NCI-H510A treated with DMSO at 0.1 percent for 48 hours (cell line): ENCODE measurements at regions not wholly inside any gene's neighbourhood (a gene's known extent, or its start where the extent isn't known, plus 50 kb on each side); places are given as distances from the start of the nearest gene placed in this dataset.
"Not testable (repeated sequence)": the region's sequence is repeated elsewhere in the genome, so short reads cannot be mapped to it uniquely, and the experiment has no call there.

Experiments used
- DNase-seq: peaks from one replicate; lab custom pipeline; 2025; lab: John Stamatoyannopoulos, UW

DNA sequence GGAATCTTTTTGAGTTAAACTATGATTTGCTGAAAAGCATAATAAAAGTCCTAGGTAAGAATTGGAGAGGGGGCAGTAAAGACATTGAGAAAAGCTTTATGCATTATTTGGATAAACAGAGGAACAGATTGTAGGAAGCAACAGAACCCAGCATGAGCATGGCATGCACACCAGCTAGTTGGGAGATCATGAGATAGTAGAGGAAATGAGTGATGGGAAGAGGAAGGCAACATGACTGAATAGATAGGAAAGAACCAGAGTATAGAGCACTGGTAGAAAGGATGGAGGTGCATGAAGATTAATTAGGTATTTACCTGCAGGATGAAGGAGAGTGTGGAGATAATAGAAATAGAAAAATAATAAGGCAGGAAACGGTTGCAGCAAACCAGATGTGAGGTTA is 248.5 kb upstream of the LMO3 start:
- DNase-seq = no peak

- DNase-seq = no peak
Measured at GRCh38 chr12:16849473-16849872, 243.5 kb upstream of the LMO3 start.

GRCh38 chr12:16844875-16845274 is 238.9 kb upstream of the LMO3 start:
- DNase-seq = no peak

DNA sequence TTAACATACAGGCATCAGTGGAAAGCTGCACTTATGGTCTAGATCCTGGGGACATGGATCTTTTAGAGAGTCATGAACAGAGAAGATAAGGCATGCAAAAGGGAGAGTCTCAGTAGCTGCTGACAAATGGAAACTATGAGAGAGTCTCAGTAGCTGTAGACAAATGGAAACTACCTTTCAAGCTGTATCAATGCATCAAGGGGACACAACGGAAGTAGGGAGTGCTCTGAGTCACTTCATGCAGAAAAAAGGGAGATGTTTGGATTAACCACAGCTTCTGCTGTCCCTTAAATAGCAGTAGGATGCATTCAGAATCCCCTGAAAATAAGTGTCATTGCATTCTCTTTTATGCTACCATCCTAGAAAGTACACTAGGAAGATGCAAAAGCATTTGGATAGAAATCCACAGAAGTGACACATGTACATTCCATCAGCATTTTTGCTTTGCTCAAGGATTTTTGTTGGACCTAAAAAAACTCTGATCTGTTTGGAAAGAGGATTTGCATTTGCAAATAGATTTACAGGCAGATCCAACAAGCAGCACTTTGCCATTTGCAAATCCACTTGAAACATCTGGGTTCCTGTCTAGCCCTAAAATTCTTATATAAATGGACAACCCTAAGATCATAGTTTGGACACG is 227.5 kb upstream of the LMO3 start:
- no peak for DNase-seq

- DNase-seq = peak; percentile 58
Measured at GRCh38 chr12:16828891-16829290, 222.9 kb upstream of the LMO3 start.

DNA sequence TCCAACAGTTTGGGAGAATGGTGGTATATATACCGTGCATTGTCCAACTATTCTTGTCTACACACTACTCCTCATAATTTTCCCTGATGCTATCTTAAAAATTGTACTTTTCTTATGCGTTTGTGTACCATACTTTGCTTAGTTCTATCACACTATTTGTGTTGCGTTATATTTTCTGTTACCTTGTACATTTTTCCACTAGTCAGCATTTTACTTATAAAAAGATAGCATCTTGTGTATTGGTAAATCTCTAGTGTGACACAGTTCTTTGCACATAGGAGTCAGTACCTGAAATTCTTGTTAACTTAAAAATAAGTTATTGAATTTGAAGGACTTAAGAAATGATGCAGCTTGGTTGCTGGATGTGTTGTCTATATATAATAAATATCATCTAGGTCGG is 201.8 kb upstream of the LMO3 start:
- no peak for DNase-seq

GRCh38 chr12:16796168-16796567 is 190.2 kb upstream of the LMO3 start:
- DNase-seq = no peak

- DNase-seq = no peak
Measured at GRCh38 chr12:16789204-16789790, 183.3 kb upstream of the LMO3 start.

DNA sequence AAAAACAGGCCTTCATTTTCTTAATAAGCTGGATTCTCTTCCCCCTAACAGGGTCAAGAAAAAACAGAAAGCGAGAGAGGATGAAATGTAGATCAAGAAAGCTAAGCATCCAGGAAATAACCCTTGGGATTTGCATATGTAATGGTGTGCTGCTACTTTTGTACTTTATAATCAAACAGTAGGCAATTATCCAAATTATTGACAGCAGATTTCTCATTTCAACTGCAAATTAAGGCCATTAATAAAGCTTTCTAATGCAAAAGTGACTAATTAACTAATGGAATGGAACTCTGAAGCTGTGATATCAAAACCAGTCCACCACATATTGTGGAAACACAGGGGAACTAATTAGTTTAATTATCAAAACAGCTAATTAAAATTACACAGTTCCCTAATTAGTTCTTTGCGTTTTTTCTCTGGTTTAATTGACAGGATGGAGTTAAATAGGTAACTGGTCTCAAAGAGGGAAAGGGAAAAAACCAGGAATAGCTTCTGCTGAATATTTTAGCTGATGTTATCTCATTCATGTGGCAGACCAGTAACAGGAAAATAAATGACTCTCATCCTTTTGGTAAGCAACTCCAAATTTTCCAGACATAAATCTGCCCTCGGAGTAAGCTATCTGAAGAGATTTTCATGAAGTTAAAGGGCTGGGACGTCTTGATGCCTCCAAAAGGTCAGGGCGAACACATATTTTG is 182.7 kb upstream of the LMO3 start:
- no peak for DNase-seq

GRCh38 chr12:16785953-16786352 is 180.0 kb upstream of the LMO3 start:
- DNase-seq = no peak

DNA sequence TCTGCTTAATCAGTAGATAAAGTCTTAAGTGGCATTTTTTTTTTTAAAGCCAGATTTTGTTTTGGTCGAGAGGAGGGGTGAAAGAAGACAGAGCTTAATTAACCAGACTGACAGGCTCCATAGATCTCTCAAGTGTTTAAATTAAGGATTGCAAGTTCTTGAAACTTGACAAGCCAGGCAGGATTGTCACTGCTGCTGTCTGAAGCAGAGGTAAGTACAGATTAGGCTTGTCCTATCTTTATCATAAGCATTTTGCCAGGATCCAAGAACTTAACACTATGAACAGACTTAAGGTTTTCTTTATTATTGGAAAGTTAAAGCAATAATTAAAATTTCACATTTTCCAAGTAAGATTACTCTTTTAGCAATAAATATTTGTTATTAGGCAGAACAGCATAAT is 179.6 kb upstream of the LMO3 start:
- DNase-seq = no peak

DNA sequence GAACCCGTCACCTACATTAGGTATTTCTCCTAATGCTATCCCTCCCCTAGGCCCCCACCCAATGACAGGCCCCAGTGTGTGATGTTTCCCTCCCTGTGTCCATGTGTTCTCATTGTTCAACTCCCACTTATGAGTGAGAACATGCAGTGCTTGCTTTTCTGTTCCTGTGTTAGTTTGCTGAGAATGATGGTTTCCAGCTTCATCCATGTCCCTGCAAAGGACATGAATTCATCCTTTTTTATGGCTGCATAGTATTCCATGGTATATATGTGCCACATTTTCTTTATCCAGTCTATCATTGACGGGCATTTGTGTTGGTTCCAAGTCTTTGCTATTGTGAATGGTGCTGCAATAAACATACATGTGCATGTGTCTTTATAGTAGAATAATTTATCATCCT is 163.2 kb upstream of the LMO3 start:
- not testable (repeated sequence) for DNase-seq

DNA sequence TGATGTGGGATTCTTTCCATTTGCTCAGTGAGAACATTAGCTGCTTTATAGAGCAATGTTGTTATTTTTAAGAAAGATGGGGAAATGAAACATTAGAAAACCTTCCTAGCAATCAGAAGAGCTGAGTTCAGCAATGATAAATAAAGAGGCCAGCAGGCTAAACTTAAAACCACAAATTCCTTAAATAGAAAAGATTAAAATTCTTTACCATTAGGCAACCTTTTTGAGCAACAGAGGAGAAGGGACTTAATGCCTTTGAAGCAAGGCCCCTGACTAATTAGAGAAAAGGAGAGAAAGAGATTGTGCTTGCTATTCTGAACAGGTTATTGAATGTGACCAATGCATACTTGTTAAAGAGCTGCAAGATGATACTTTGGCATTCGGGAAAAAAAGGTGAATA is 160.8 kb upstream of the LMO3 start:
- no peak for DNase-seq

- DNase-seq = no peak
Measured at GRCh38 chr12:16763901-16764300, 157.9 kb upstream of the LMO3 start.

GRCh38 chr12:16756833-16757555 is 151.0 kb upstream of the LMO3 start:
- DNase-seq = peak; percentile 61

GRCh38 chr12:16730772-16731171 is 124.8 kb upstream of the LMO3 start:
- no peak for DNase-seq

- DNase-seq = no peak
Measured at GRCh38 chr12:16726879-16727278, 120.9 kb upstream of the LMO3 start.

- no peak for DNase-seq
Measured at GRCh38 chr12:16719713-16720416, 113.9 kb upstream of the LMO3 start.

GRCh38 chr12:16716928-16717327 is 111.0 kb upstream of the LMO3 start:
- no peak for DNase-seq

DNA sequence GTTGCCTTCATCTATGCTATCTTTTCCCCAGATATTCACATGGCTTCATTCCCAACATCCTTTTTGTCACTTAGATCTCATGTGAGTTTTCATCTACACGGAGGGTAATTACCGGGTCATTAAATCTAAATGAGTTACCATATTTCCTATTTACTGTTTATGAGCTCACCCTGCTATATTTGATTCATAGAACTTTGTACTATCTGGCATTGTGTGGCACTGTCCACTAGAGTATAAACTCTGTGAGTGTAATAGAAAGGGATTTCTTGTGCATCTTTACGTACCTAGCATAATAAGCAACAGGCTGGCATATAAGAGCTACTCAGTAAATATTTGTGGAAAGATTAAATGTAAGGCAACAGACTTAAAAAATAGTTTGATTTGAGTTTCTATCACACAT is 86.1 kb upstream of the LMO3 start:
- DNase-seq = no peak

DNA sequence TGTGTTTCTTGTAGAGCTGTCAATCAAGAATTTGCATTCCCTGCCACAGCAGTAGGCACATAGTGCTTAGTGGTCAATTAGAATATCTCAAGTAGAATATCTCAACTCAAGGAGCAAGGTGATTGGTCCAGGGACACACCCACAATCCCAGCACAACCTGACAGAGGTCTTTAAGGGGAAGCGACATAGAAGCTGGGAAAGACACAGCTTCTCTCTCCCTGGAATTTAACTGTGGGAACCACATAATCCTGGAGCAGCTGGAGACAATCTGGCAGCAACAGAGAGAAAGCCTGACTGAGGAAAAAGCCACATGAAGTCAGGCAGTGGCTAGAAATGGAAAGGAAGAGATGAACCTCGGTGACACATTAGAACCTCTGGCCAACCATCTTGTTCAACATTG is 85.7 kb upstream of the LMO3 start:
- DNase-seq = no peak

DNA sequence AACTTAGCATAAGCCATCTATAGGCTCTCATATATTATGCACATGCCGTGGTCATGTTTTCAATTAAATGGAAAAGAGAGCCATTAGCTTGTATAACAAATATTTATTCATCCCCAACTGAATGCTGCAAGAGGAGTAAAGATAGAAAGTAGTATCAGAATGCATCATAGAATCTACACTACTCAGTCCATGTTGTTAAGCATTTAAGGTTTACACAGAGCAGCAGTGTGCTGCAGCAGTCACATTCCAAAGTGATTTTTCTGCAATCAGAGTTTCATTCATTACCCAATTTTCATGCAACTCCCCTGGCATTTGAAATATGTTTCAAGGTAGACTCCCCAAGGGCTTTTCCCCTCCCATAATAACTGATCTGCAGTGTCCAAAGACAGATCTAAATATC is 82.2 kb upstream of the LMO3 start:
- no peak for DNase-seq
